IMR-90 (cell line): ENCODE measurements at regions not wholly inside any gene's neighbourhood (a gene's known extent, or its start where the extent isn't known, plus 50 kb on each side); places are given as distances from the start of the nearest gene placed in this dataset.

Experiments
- ATAC-seq: fragments of 200-7000 bp; cut with Tn5 transposase; 2 replicates; pipeline ENCODE4 v1.9.1; 2020; ENCODE audit warnings: low read depth, mild to moderate bottlenecking, moderate library complexity
- BruUV-seq: library from RNA; stranded (reverse); fragments of 400-500 nt; replicated peaks from 2 replicates; lab custom pipeline; 2021; lab: Mats Ljungman, UMichigan
- CTCF ChIA-PET: fragments of 300-600 bp; formaldehyde crosslinking; extraction: SDS; loops from one replicate; lab custom pipeline; 2021; ENCODE audit warnings: antibody characterized with exemption; lab: Yijun Ruan, JAX
- POLR2A ChIA-PET: fragments of 300-600 bp; sonication (Branson Sonifier 250); formaldehyde crosslinking; loops from one replicate; lab custom pipeline; 2022; ENCODE audit warnings: antibody characterized with exemption; ENCODE audit not compliant: unreplicated experiment; lab: Charles Lee
- DNase-seq: peaks from one replicate; pipeline ENCODE4 v3.0.0; 2013
- H2AFZ ChIP-seq: replicated peaks from 2 replicates; pipeline ENCODE3; 2013; ENCODE audit warnings: low read length, mild to moderate bottlenecking; ENCODE audit not compliant: poor library complexity
- H2AK5ac ChIP-seq: 2 replicates; pipeline ENCODE4 v1.6.1; 2013; ENCODE audit warnings: low read depth, low read length, inconsistent platforms
- H2AK9ac ChIP-seq: replicated peaks from 2 replicates; pipeline ENCODE3; 2013; ENCODE audit warnings: mild to moderate bottlenecking, low read depth, low read length, moderate library complexity; ENCODE audit not compliant: poor library complexity
- H2BK120ac ChIP-seq: 2 replicates; pipeline ENCODE4 v1.6.1; 2013; ENCODE audit warnings: low read depth, low read length, inconsistent platforms
- H2BK15ac ChIP-seq: 3 replicates; pipeline ENCODE4 v1.6.1; 2013; ENCODE audit warnings: low read depth, low read length, inconsistent platforms
- H2BK20ac ChIP-seq: 2 replicates; pipeline ENCODE4 v1.6.1; 2013; ENCODE audit warnings: low read depth, mild to moderate bottlenecking, inconsistent platforms, low read length, moderate library complexity
- H2BK5ac ChIP-seq: 2 replicates; pipeline ENCODE4 v1.6.1; 2013; ENCODE audit warnings: mild to moderate bottlenecking, low read depth, low read length, inconsistent platforms; ENCODE audit not compliant: poor library complexity, severe bottlenecking
- H3K14ac ChIP-seq: replicated peaks from 2 replicates; pipeline ENCODE4 v1.6.1; 2013; ENCODE audit warnings: low read depth, low read length, inconsistent platforms
- H3K18ac ChIP-seq: 2 replicates; pipeline ENCODE4 v1.6.1; 2013; ENCODE audit warnings: low read depth, low read length, control low read depth
- H3K23ac ChIP-seq: 2 replicates; pipeline ENCODE4 v1.6.1; 2013; ENCODE audit warnings: low read depth, low read length, inconsistent platforms
- H3K27ac ChIP-seq: 2 replicates; pipeline ENCODE4 v1.5.1; 2013; ENCODE audit warnings: mild to moderate bottlenecking, control low read depth, low read length; ENCODE audit not compliant: insufficient read depth
- H3K27me3 ChIP-seq: 2 replicates; pipeline ENCODE4 v1.6.1; 2013; ENCODE audit warnings: low read length; ENCODE audit not compliant: control insufficient read depth, insufficient read depth
- H3K36me3 ChIP-seq: 2 replicates; pipeline ENCODE4 v1.6.1; 2013; ENCODE audit warnings: low read length, mixed read lengths; ENCODE audit not compliant: control insufficient read depth, insufficient read depth
- H3K4ac ChIP-seq: 2 replicates; pipeline ENCODE4 v1.6.1; 2013; ENCODE audit warnings: low read depth, low read length, inconsistent platforms
- H3K4me1 ChIP-seq: 2 replicates; pipeline ENCODE4 v1.6.1; 2013; ENCODE audit warnings: low read length, mixed read lengths; ENCODE audit not compliant: control insufficient read depth, insufficient read depth
- H3K4me2 ChIP-seq: 2 replicates; pipeline ENCODE4 v1.6.1; 2013; ENCODE audit warnings: low read depth, mild to moderate bottlenecking, control low read depth, low read length, moderate library complexity
- H3K4me3 ChIP-seq: 2 replicates; pipeline ENCODE4 v1.5.1; 2013; ENCODE audit warnings: low read depth, mild to moderate bottlenecking, control low read depth, low read length, moderate library complexity; ENCODE audit not compliant: insufficient read depth
- H3K56ac ChIP-seq: 2 replicates; pipeline ENCODE4 v1.6.1; 2013; ENCODE audit warnings: low read length, inconsistent platforms; ENCODE audit not compliant: insufficient read depth; ENCODE audit errors: extremely low read depth
- H3K79me1 ChIP-seq, 2 experiments: 2 replicates each; pipeline ENCODE4 v1.6.1; 2013; ENCODE audit warnings: low read length in 2 of 2, inconsistent platforms in 1 of 2, low read depth in 1 of 2
- H3K9ac ChIP-seq: 2 replicates; pipeline ENCODE4 v1.6.1; 2013; ENCODE audit warnings: low read depth, low read length, control low read depth
- H3K9me1 ChIP-seq: 2 replicates; pipeline ENCODE4 v1.6.1; 2013; ENCODE audit warnings: low read length, inconsistent platforms; ENCODE audit not compliant: insufficient read depth
- H3K9me3 ChIP-seq: 2 replicates; pipeline ENCODE4 v1.6.1; 2013; ENCODE audit warnings: low read length; ENCODE audit not compliant: control insufficient read depth, insufficient read depth
- H4K20me1 ChIP-seq: 2 replicates; pipeline ENCODE4 v1.6.1; 2013; ENCODE audit warnings: low read length, inconsistent platforms; ENCODE audit not compliant: insufficient read depth
- H4K5ac ChIP-seq: 2 replicates; pipeline ENCODE4 v1.6.1; 2013; ENCODE audit warnings: mild to moderate bottlenecking, low read depth, low read length, control low read depth
- H4K8ac ChIP-seq, 2 experiments: 2 replicates each; pipeline ENCODE4 v1.6.1; 2013; ENCODE audit warnings: low read depth in 2 of 2, low read length in 2 of 2, control low read depth in 1 of 2, inconsistent platforms in 1 of 2
- H4K91ac ChIP-seq: 2 replicates; pipeline ENCODE4 v1.6.1; 2013; ENCODE audit warnings: low read depth, low read length, inconsistent platforms; ENCODE audit not compliant: insufficient read depth
- BHLHE40 ChIP-seq: fragments of 150-350 bp; IDR thresholded peaks from 2 replicates; pipeline ENCODE4 v1.6.1; 2016; ENCODE audit warnings: mild to moderate bottlenecking, low read depth, low read length
- CEBPB ChIP-seq: IDR thresholded peaks from 2 replicates; pipeline ENCODE4 v1.6.1; 2012; ENCODE audit warnings: low read depth, low read length, improper control_type of control experiment
- MAFK ChIP-seq: IDR thresholded peaks from 2 replicates; pipeline ENCODE4 v1.6.1; 2012; ENCODE audit warnings: low read depth, low read length, improper control_type of control experiment
- RAD21 ChIP-seq: IDR thresholded peaks from 2 replicates; pipeline ENCODE4 v1.6.1; 2012; ENCODE audit warnings: low read length, improper control_type of control experiment
- RFX5 ChIP-seq: IDR thresholded peaks from 2 replicates; pipeline ENCODE4 v1.8.0; 2012; ENCODE audit warnings: low read depth, mild to moderate bottlenecking, low read length, moderate library complexity
- WGBS, 2 experiments: methylation state at CpG; one replicate each; pipeline versions ENCODE4 v1.1.5 to v1.1.7; 2013; ENCODE audit warnings: missing lambda C conversion rate in 2 of 2; ENCODE audit not compliant: insufficient read length in 1 of 2; ENCODE audit errors: extremely low coverage in 2 of 2; 5-methylcytosine and 5-hydroxymethylcytosine counted together
- dilution Hi-C: fragments of 300-500 bp; cut with HindIII; formaldehyde crosslinking; loops from one replicate; pipeline ENCODE4 v1.14.3; 2018; ENCODE audit warnings: low sequenced_read_pairs; ENCODE audit not compliant: unreplicated experiment
- in situ Hi-C: fragments of 300-500 bp; cut with MboI; formaldehyde crosslinking; loops from 3 replicates; pipeline ENCODE4 v1.14.3; 2019; ENCODE audit warnings: low sequenced_read_pairs, inconsistent platforms, mixed read lengths
- intact Hi-C: fragments of 100-400 bp; cut with micrococcal nuclease; formaldehyde crosslinking; loops from 2 replicates; pipeline ENCODE4 v1.10.0; 2022

DNA sequence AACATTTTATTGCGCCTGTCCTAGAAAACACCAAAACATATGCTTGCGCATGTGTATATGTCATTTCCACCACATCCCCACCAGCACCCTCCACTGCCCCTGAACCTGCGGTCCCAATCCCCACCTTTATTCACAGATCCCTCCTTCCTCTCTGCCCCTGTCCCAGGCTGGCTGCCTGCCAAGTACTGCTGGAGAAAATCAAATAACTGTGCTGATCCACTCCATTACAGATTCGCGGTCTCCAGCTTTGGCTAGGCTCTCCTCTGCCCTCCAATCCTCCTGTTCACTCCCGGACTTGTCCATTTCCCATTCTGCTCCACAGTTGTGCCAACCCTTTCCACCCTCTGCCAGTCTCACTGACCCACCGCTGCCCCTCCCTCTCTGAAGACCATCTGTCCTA lies 59.3 kb upstream of the GJB5 start:
- BruUV-seq = no TSS peak
- Histone ChIP-seq H2AK9ac (no peak overlapping the region), H4K8ac (no peak overlapping the region), H3K4ac (no peak overlapping the region), H3K56ac (no peak overlapping the region), H3K14ac (no peak overlapping the region), H3K4me3 (no peak overlapping the region), H2BK20ac (no peak overlapping the region), H3K36me3 (no peaks in the 10 kb centered on the region), H3K4me1 (no peaks in the 10 kb centered on the region), H2AFZ (no peak overlapping the region), H3K9me3 (peaks cover 9% of the 10 kb centered on the region), H4K5ac (no peak overlapping the region), H3K9ac (no peak overlapping the region), H2BK120ac (no peak overlapping the region), H3K9me1 (no peaks in the 10 kb centered on the region), H2BK5ac (no peak overlapping the region), H4K20me1 (no peaks in the 10 kb centered on the region), H2BK15ac (no peak overlapping the region), H2AK5ac (no peak overlapping the region), H3K4me2 (no peak overlapping the region), H3K23ac (no peak overlapping the region), H3K27ac (no peak overlapping the region), H4K91ac (no peak overlapping the region), H3K18ac (no peak overlapping the region), H3K27me3 (no peaks in the 10 kb centered on the region), H3K79me1 (no peaks in the 10 kb centered on the region)
- DNase-seq = no peak
- TF ChIP-seq CEBPB (no peak), RFX5 (no peak), RAD21 (no peak), MAFK (no peak), BHLHE40 (no peak)
- intact Hi-C loops = no loop called here
- in situ Hi-C loops = no loop called here
- ChIA-PET CTCF (no interaction called here), POLR2A (no interaction called here)
- dilution Hi-C loops = no loop called here
- no peak for ATAC-seq
- WGBS, 2 experiments = 53% methylated on average over 5 of the region's 7 CpGs; no CpG with 5 or more reads in 1 of the 2 experiments
